Spleen (tissue), 11 donors: ENCODE measurements at regions not wholly inside any gene's neighbourhood (a gene's known extent, or its start where the extent isn't known, plus 50 kb on each side); places are given as distances from the start of the nearest gene placed in this dataset.

Experiments used
- DNase-seq: peaks from one replicate; pipeline ENCODE4 v3.0.0-alpha.2; 2020
- H3K27ac ChIP-seq, 8 donors: fragments of 200-600 bp; sonication (generic) in 7 of 8; 1 replicate in 4 of 8; 2 replicates in 4 of 8; pipeline versions ENCODE4 v1.5.0 to v1.8.0; 2016 to 2021; ENCODE audit warnings: inconsistent platforms in 4 of 8, mild to moderate bottlenecking in 4 of 8, moderate library complexity in 1 of 8
- H3K27me3 ChIP-seq, 7 donors: fragments of 200-600 bp; sonication (generic) in 6 of 7; replicated peaks in 1 of 7; 1 replicate in 4 of 7; 2 replicates in 3 of 7; pipeline versions ENCODE4 v1.5.0 to v1.8.0; 2016 to 2021; ENCODE audit warnings: inconsistent platforms in 3 of 7, mild to moderate bottlenecking in 1 of 7
- H3K36me3 ChIP-seq, 6 donors: fragments of 200-600 bp; sonication (generic) in 5 of 6; 1 replicate in 4 of 6; 2 replicates in 2 of 6; pipeline versions ENCODE4 v1.5.0 to v1.8.0; 2016 to 2021; ENCODE audit warnings: inconsistent platforms in 2 of 6
- H3K4me1 ChIP-seq, 6 donors: fragments of 200-600 bp; sonication (generic) in 5 of 6; 1 replicate in 3 of 6; 2 replicates in 3 of 6; pipeline versions ENCODE4 v1.5.0 to v1.8.0; 2016 to 2021; ENCODE audit warnings: inconsistent platforms in 3 of 6
- H3K4me3 ChIP-seq, 8 donors: fragments of 200-600 bp; sonication (generic) in 7 of 8; 1 replicate in 4 of 8; 2 replicates in 4 of 8; pipeline versions ENCODE4 v1.5.0 to v1.8.0; 2016 to 2021; ENCODE audit warnings: inconsistent platforms in 4 of 8, mild to moderate bottlenecking in 4 of 8, moderate library complexity in 2 of 8
- H3K9me3 ChIP-seq, 8 donors: fragments of 200-600 bp; sonication (generic) in 7 of 8; 1 replicate in 4 of 8; 2 replicates in 4 of 8; pipeline versions ENCODE4 v1.5.0 to v1.8.0; 2016 to 2021; ENCODE audit warnings: inconsistent platforms in 4 of 8
- CTCF ChIP-seq, 11 experiments: fragments of 200-600 bp in 7 of 11; fragments of 450-650 bp in 4 of 11; sonication (generic) in 4 of 11; IDR thresholded peaks in 8 of 11; conservative IDR thresholded peaks in 3 of 11; 1 replicate in 7 of 11; 2 replicates in 4 of 11; pipeline versions ENCODE4 v1.4.0 to v1.8.0; 2016 to 2021; ENCODE audit warnings: antibody characterized with exemption in 11 of 11, inconsistent platforms in 4 of 11, mild to moderate bottlenecking in 1 of 11
- POLR2A ChIP-seq, 3 donors: fragments of 450-650 bp; IDR thresholded peaks; one replicate each; pipeline ENCODE4 v1.5.1; 2017; ENCODE audit warnings: antibody characterized with exemption in 3 of 3, mild to moderate bottlenecking in 1 of 3
- POLR2AphosphoS5 ChIP-seq, 3 donors: sonication (generic); formaldehyde crosslinking; IDR thresholded peaks; one replicate each; pipeline ENCODE4 v1.5.1; 2017; ENCODE audit warnings: antibody characterized with exemption in 3 of 3
- WGBS, 5 donors: extraction: QIAGEN DNeasy Blood & Tissue Kit in 3 of 5; methylation state at CpG; one replicate each; pipeline versions ENCODE4 v1.1.5 to v1.1.7; 2013 to 2018; 5-methylcytosine and 5-hydroxymethylcytosine counted together
- intact Hi-C: fragments of 100-400 bp; cut with DNase I; formaldehyde crosslinking; loops from one replicate; pipeline ENCODE4 v1.15.0; 2023; ENCODE audit warnings: low total_unique reads
- donor health status: healthy with polysubstance abuse.
- donor health status: DM: no; HTN: no; CAD: no; lungs with moderate emphysema.
- donor health status: DM: no; HTN: no; CAD: no.
- donor health status: Bipolar disorder and iron deficiency.
- donor health status: healthy.
- donor health status: DM: no; HTN: no; CAD: no.
- donor health status: DM: yes; HTN: yes; CAD: no.

- DNase-seq, result no peak
These were observed 362.4 kb upstream of the SOX11 start for GRCh38 chr2:5329763-5330162.

GRCh38 chr2:5330961-5331360 is 361.2 kb upstream of the SOX11 start:
- no peak overlapping the region for H3K27ac ChIP-seq
- H3K4me1 ChIP-seq, result no peaks in the 10 kb centered on the region
- no peak for DNase-seq
- H3K9me3 ChIP-seq, result no peaks in the 10 kb centered on the region
- TF ChIP-seq CTCF (IDR thresholded peaks at IDR 0.05 in 8 of 11, conservative IDR thresholded peaks at IDR 0.05 in 3 of 11), result no peak
- TF ChIP-seq POLR2AphosphoS5 (IDR thresholded peaks at IDR 0.05), result no peak
- TF ChIP-seq POLR2A (IDR thresholded peaks at IDR 0.05), result no peak
- 3 to 26% (median 21%) methylated on average over 1 of the region's 1 CpG for WGBS, 5 donors
- intact Hi-C loops, result no loop called here
- no peak overlapping the region for H3K4me3 ChIP-seq
- no peaks in the 10 kb centered on the region for H3K27me3 ChIP-seq
- no peaks in the 10 kb centered on the region for H3K36me3 ChIP-seq

More at GRCh38 chr2:5329763-5330162, 362.4 kb upstream of the SOX11 start:
- Histone ChIP-seq H3K27ac (no peak overlapping the region), H3K4me1 (no peaks in the 10 kb centered on the region), H3K4me3 (no peak overlapping the region), H3K27me3 (no peaks in the 10 kb centered on the region), H3K36me3 (no peaks in the 10 kb centered on the region), H3K9me3 (no peaks in the 10 kb centered on the region)
- intact Hi-C loops, result no loop called here
- no peak for TF ChIP-seq POLR2A (IDR thresholded peaks at IDR 0.05)
- TF ChIP-seq POLR2AphosphoS5 (IDR thresholded peaks at IDR 0.05), result no peak
- TF ChIP-seq CTCF (IDR thresholded peaks at IDR 0.05 in 8 of 11, conservative IDR thresholded peaks at IDR 0.05 in 3 of 11), result no peak
- WGBS, 5 donors, result 77 to 91% (median 86%) methylated on average over 3 of the region's 3 CpGs

- no peaks in the 10 kb centered on the region for H3K36me3 ChIP-seq
- no peak for TF ChIP-seq POLR2A (IDR thresholded peaks at IDR 0.05)
- TF ChIP-seq POLR2AphosphoS5 (IDR thresholded peaks at IDR 0.05), result no peak
- H3K4me1 ChIP-seq, result no peaks in the 10 kb centered on the region
- no peak overlapping the region for H3K27ac ChIP-seq
- no peak for DNase-seq
- H3K27me3 ChIP-seq, result no peaks in the 10 kb centered on the region
- no peaks in the 10 kb centered on the region for H3K9me3 ChIP-seq
- intact Hi-C loops, result no loop called here
- H3K4me3 ChIP-seq, result no peak overlapping the region
- 65 to 81% (median 70%) methylated on average over 3 of the region's 3 CpGs for WGBS, 5 donors
These were observed 359.3 kb upstream of the SOX11 start for GRCh38 chr2:5332925-5333324.

GRCh38 chr2:5339473-5339872 is 352.7 kb upstream of the SOX11 start:
- no peaks in the 10 kb centered on the region for H3K36me3 ChIP-seq
- intact Hi-C loops, result no loop called here
- no peaks in the 10 kb centered on the region for H3K4me1 ChIP-seq
- H3K9me3 ChIP-seq, result no peaks in the 10 kb centered on the region
- no peak for DNase-seq
- TF ChIP-seq POLR2AphosphoS5 (IDR thresholded peaks at IDR 0.05), result no peak
- no peak for TF ChIP-seq POLR2A (IDR thresholded peaks at IDR 0.05)
- no peak for TF ChIP-seq CTCF (IDR thresholded peaks at IDR 0.05 in 8 of 11, conservative IDR thresholded peaks at IDR 0.05 in 3 of 11)
- no peaks in the 10 kb centered on the region for H3K27me3 ChIP-seq
- no peak overlapping the region for H3K27ac ChIP-seq
- H3K4me3 ChIP-seq, result no peak overlapping the region

GRCh38 chr2:5343785-5344335 is 348.3 kb upstream of the SOX11 start:
- 61 to 70% (median 66%) methylated on average over 6 of the region's 6 CpGs for WGBS, 5 donors
- intact Hi-C loops, result no loop called here

More at GRCh38 chr2:5343785-5344335, 348.3 kb upstream of the SOX11 start:
- Histone ChIP-seq H3K27ac (no peak overlapping the region), H3K4me1 (no peaks in the 10 kb centered on the region), H3K9me3 (no peaks in the 10 kb centered on the region), H3K27me3 (no peaks in the 10 kb centered on the region), H3K4me3 (no peak overlapping the region), H3K36me3 (no peaks in the 10 kb centered on the region)
- DNase-seq, result no peak
- TF ChIP-seq CTCF (IDR thresholded peaks at IDR 0.05 in 8 of 11, conservative IDR thresholded peaks at IDR 0.05 in 3 of 11), result no peak
- TF ChIP-seq POLR2AphosphoS5 (IDR thresholded peaks at IDR 0.05), result no peak
- no peak for TF ChIP-seq POLR2A (IDR thresholded peaks at IDR 0.05)
